ENCODE measurements at regions not wholly inside any gene's neighbourhood (a gene's known extent, or its start where the extent isn't known, plus 50 kb on each side); places are given as distances from the start of the nearest gene placed in this dataset.

- TF ChIP-seq POLR2AphosphoS5 (IDR thresholded peaks at IDR 0.05; ENCODE audit: low read depth, low read length) (no peak), TAF1 (IDR thresholded peaks at IDR 0.05; ENCODE audit: borderline replicate concordance, insufficient read depth, low read length) (no peak), SIN3A (IDR thresholded peaks at IDR 0.05; ENCODE audit: borderline replicate concordance, insufficient read depth, low read length) (no peak), FOXP2 (optimal IDR thresholded peaks at IDR 0.05; ENCODE audit: borderline replicate concordance, extremely low read depth, extremely low read length, insufficient read depth) (no peak)
- TF ChIP-seq, protein P1, sequence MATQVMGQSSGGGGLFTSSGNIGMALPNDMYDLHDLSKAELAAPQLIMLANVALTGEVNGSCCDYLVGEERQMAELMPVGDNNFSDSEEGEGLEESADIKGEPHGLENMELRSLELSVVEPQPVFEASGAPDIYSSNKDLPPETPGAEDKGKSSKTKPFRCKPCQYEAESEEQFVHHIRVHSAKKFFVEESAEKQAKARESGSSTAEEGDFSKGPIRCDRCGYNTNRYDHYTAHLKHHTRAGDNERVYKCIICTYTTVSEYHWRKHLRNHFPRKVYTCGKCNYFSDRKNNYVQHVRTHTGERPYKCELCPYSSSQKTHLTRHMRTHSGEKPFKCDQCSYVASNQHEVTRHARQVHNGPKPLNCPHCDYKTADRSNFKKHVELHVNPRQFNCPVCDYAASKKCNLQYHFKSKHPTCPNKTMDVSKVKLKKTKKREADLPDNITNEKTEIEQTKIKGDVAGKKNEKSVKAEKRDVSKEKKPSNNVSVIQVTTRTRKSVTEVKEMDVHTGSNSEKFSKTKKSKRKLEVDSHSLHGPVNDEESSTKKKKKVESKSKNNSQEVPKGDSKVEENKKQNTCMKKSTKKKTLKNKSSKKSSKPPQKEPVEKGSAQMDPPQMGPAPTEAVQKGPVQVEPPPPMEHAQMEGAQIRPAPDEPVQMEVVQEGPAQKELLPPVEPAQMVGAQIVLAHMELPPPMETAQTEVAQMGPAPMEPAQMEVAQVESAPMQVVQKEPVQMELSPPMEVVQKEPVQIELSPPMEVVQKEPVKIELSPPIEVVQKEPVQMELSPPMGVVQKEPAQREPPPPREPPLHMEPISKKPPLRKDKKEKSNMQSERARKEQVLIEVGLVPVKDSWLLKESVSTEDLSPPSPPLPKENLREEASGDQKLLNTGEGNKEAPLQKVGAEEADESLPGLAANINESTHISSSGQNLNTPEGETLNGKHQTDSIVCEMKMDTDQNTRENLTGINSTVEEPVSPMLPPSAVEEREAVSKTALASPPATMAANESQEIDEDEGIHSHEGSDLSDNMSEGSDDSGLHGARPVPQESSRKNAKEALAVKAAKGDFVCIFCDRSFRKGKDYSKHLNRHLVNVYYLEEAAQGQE (IDR thresholded peaks at IDR 0.05; ENCODE audit: insufficient read depth in 1 of 2, low read depth in 2 of 2, low read length in 2 of 2): no peak
These were observed 211.2 kb downstream of the C6orf118 start for GRCh38 chr6:165098165-165098564.

DNA sequence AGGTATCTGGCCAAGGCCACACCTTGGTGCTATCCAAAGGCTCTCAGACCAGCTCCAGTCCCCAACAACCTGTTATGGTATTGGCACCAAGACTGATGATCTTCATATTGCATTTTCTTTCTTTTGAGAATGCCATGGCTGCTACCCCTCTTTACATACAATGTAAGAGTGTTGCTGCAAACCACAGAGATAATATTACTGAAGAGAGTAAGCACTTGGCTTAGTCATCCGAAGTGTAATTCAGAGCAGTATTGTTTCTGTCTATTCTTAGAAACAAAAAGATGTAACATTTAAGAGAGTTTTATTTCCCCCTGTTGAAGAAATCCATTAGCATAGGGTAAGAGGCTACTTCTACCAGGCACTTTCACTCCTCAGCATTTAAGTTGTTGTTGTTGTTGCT is 212.5 kb downstream of the C6orf118 start:
- TF ChIP-seq SIN3A (IDR thresholded peaks at IDR 0.05; ENCODE audit: borderline replicate concordance, insufficient read depth, low read length) (no peak), TAF1 (IDR thresholded peaks at IDR 0.05; ENCODE audit: borderline replicate concordance, insufficient read depth, low read length) (no peak), POLR2AphosphoS5 (IDR thresholded peaks at IDR 0.05; ENCODE audit: low read depth, low read length) (no peak), FOXP2 (optimal IDR thresholded peaks at IDR 0.05; ENCODE audit: borderline replicate concordance, extremely low read depth, extremely low read length, insufficient read depth) (no peak)
- TF ChIP-seq, protein P1 (IDR thresholded peaks at IDR 0.05; ENCODE audit: insufficient read depth in 1 of 2, low read depth in 2 of 2, low read length in 2 of 2): no peak

- no peak for TF ChIP-seq SIN3A (IDR thresholded peaks at IDR 0.05; ENCODE audit: borderline replicate concordance, insufficient read depth, low read length)
- no peak for TF ChIP-seq POLR2AphosphoS5 (IDR thresholded peaks at IDR 0.05; ENCODE audit: low read depth, low read length)
- TF ChIP-seq FOXP2 (optimal IDR thresholded peaks at IDR 0.05; ENCODE audit: borderline replicate concordance, extremely low read depth, extremely low read length, insufficient read depth): no peak
- no peak for TF ChIP-seq TAF1 (IDR thresholded peaks at IDR 0.05; ENCODE audit: borderline replicate concordance, insufficient read depth, low read length)
- TF ChIP-seq, protein P1 (IDR thresholded peaks at IDR 0.05; ENCODE audit: insufficient read depth in 1 of 2, low read depth in 2 of 2, low read length in 2 of 2): no peak
These were observed 213.2 kb downstream of the C6orf118 start for GRCh38 chr6:165096209-165096608.

GRCh38 chr6:165092881-165093595 is 216.4 kb downstream of the C6orf118 start:
- TF ChIP-seq SIN3A (IDR thresholded peaks at IDR 0.05; ENCODE audit: borderline replicate concordance, insufficient read depth, low read length): no peak
- no peak for TF ChIP-seq FOXP2 (optimal IDR thresholded peaks at IDR 0.05; ENCODE audit: borderline replicate concordance, extremely low read depth, extremely low read length, insufficient read depth)
- no peak for TF ChIP-seq TAF1 (IDR thresholded peaks at IDR 0.05; ENCODE audit: borderline replicate concordance, insufficient read depth, low read length)
- TF ChIP-seq POLR2AphosphoS5 (IDR thresholded peaks at IDR 0.05; ENCODE audit: low read depth, low read length): no peak
- TF ChIP-seq, protein P1 (IDR thresholded peaks at IDR 0.05; ENCODE audit: insufficient read depth in 1 of 2, low read depth in 2 of 2, low read length in 2 of 2): no peak
